ENCODE measurements at regions not wholly inside any gene's neighbourhood (a gene's known extent, or its start where the extent isn't known, plus 50 kb on each side); places are given as distances from the start of the nearest gene placed in this dataset.

DNA sequence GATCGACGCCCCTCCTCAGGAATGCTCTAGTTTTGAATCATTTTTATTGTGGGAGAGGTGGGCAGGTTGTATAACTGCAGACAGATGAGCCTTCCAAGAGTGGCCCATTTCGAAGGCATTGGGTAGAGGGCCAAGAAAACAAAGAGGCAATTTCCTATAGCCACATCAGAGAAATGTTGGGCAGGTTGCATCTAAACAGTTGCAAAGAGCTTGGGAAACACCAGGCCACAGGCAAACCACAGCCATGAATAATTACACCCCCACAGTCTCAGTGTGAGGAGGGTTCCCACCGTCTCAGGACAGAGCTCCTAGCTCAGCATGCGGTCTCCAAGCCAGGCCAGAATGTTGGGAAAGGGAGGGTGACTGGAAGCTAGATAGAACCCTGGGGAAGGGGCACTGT is 257.3 kb downstream of the ABHD5 start:
- no peak for DNase-seq

- DNase-seq: no peak
Measured at GRCh38 chr3:43949594-43949993, 258.9 kb downstream of the ABHD5 start.

DNA sequence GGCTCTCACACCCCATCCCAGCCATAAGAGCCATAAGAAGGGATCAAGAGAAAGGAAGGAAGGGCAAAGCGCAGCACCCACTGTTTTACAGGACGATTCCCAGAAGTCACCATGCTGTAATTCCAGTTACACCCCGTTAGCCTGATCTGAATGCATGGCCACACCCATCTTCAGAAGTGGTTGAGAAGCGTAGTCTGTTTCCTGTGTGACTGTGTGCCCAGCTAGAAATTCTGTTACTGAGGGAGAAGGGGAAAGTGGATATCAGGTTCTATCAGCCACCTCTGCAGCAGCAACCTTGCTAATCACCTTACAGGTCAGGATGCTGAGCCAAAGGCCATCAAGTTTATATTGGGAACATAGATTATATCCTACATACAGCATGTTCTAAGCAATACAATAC is 260.0 kb downstream of the ABHD5 start:
- DNase-seq: no peak

DNA sequence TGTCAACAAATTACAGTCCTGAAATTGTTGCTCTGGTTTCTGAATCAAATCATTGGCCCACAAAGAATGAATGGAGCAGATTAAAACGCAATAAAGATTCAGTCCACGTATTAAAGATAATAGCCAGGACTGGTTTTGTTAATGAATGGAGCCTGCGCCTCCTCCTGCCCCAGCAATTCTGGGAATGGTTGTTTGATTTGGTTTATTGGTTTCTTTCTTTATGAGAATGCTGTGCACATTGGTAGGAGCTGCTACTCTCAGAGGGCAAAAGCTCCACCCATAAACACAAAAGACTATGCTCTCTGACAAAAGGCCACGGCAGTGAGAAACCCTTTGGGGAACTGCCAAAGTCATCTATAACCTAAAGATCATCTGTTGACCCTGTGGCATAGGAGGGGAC is 261.1 kb downstream of the ABHD5 start:
- DNase-seq: no peak

DNA sequence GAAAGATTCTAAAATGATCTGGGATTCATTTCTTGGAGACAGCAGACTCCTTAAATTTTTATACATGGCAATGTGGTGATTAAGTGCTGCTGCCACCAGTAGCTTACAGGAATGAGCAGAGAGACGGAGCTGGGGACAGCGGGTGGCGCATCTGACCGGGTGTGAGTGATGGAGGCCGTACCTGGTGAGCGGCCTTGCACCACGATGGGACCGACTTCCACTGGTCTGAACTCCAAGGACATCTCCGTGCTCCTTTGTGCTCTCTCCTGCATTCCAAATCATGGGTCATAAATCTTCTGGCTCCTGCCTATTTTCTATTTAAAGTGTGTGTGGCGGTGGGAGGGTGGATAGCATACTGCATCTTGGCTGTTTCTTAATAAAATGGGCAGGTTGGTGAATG is 262.6 kb downstream of the ABHD5 start:
- no peak for DNase-seq

DNA sequence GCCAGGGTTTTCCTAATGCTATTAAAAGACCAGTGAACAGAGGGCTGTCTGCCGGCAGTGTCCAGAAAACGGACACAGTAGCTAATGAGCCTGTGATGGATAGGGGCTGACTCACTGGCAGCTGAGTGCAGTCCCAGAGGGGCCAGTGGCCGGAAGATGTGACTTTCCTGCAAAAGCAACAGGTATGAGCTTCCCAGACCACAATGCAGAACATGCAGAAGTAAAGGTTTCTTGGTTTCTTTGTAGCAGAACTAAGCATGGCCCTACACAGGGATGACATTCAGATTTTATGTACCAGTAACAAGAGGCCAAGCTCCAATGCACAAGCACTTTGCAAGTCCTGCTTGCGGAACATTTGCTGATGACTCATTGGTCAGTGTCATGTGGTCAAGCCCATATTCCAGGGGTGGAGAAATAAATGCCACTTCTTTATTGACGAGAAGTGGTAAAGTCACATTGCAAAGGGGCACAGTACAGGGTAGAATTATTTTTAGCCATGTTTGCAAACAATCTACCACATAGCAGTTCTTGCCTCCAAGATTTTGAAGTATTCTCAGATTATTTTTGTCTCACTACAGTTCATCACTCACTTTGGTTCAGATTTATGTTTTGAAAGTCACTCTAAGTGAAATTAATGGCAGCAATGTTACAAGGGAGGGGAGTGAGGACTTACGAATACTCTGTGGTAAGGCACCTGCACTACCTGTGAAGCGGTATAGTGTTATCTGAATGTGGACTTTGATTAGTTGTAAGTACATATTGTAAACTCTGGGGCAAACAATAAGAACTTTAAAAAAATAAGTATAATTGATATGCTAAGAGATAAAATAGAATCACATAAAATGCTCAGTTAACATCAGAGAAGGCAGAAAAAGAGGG is 263.3 kb downstream of the ABHD5 start:
- DNase-seq: no peak

- no peak for DNase-seq
Measured at GRCh38 chr3:43956945-43957344, 266.2 kb downstream of the ABHD5 start.

- DNase-seq: no peak
Measured at GRCh38 chr3:43957553-43957952, 266.8 kb downstream of the ABHD5 start.

DNA sequence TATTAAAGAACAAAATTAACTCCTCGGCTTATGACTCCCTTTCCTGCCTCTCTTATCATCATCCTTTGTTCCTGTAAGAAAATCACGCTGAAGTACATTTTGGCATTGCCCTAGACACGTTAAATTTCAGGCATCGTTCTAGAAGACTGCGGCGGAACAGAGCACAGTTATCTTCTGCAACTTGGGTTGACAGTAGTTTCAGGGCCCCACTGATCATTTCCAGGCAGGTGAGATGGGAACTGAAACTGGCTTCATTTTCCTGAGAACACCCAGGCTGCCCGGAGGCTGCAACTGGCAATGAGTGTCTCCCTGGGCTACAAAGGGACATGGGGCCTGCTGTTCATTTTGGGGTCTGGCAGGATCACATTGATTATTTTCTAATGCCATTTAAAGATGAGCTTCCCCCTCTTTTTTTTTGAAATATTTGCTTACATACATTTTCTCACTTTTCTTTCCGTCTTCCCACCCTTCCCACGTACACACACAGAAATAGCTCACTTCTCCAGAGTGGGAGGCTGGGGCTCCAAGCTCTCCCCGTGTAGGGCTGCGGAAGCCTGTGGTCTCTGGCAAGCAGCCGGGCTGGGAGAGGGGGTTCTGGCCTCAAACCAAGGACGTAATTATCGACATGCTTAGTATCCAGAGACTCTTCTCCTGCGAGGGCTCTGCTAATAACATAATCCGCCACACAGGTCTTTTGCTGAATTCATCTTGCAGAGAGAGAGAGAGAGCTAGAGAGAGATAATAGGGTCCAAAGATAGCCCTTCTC is 267.4 kb downstream of the ABHD5 start:
- DNase-seq: peak in 7 of 56 donors; percentile 6 to 29 (median 16)

- DNase-seq: no peak
Measured at GRCh38 chr3:43958973-43959372, 268.2 kb downstream of the ABHD5 start.

DNA sequence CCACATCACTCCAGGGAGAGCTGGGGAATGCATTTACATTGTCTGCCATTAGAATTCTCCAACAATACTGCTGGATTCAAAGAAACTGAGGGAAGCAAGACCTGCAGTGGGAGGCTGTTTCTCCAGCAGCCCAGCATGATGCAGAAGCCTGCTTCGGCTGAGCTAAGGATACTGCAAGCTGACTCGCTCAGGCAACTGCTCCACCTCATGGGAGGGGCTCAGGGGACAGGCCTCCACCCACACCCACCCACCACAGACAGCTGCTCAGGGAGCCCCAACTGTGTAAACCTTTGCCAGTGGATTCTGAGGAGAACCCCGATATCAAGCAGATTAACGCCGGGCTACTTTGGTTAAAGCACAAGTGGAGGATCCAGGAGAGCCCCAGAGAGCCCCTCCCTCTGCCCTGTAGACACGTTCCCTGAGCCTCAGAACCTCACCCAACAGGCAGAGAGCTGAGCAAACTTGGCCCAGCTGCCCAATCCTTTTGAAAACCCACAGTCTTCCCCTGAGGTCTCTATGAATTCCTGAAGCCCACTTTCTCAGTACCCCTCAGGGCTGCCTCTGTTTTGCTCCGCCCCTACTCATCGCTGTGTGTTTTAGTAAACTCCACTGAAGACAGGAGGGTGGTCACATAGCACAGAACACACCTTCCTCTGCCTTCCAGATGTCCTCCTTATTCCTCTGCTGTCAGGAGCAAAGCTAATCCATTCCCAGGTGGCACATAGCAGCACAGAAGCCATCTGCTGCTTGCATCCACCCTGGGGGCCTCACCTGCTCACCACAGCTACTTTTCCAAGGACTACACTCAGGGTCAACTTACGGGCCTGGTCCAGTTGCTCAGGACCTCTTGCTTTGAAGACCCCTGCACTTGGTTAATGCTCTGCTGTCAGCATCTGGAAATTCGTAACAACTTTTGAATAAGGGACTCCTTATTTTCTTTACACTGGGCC is 269.0 kb downstream of the ABHD5 start:
- DNase-seq: peak in 9 of 56 donors; percentile 2 to 24 (median 12)

GRCh38 chr3:43960448-43960840 is 269.7 kb downstream of the ABHD5 start:
- DNase-seq: no peak

GRCh38 chr3:43962043-43962442 is 271.3 kb downstream of the ABHD5 start:
- no peak for DNase-seq

- no peak for DNase-seq
Measured at GRCh38 chr3:43963208-43963607, 272.5 kb downstream of the ABHD5 start.

DNA sequence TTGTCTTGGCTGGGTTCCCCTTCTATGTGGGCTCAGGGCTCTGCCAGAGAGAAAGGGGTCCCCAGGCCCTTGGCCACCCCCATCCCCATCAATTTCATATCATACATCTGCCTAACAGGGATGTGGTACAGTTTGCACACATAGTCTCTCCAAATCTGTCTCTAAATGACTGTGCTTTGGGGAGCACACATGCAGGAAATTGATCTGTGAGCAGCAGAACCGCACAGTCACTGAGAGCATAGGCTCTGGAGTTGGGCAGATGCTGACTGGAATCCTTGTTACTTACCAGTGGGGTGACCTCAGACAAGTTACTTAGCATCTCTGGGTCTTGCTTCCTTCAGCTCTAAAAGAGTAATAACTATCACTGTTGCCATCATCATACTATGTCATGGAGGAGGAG is 273.9 kb downstream of the ABHD5 start:
- DNase-seq: no peak

GRCh38 chr3:43965656-43966055 is 274.9 kb downstream of the ABHD5 start:
- no peak for DNase-seq

GRCh38 chr3:43966126-43966525 is 275.4 kb downstream of the ABHD5 start:
- DNase-seq: no peak

- no peak for DNase-seq
Measured at GRCh38 chr3:43966530-43966929, 275.2 kb upstream of the TOPAZ1 start.

DNA sequence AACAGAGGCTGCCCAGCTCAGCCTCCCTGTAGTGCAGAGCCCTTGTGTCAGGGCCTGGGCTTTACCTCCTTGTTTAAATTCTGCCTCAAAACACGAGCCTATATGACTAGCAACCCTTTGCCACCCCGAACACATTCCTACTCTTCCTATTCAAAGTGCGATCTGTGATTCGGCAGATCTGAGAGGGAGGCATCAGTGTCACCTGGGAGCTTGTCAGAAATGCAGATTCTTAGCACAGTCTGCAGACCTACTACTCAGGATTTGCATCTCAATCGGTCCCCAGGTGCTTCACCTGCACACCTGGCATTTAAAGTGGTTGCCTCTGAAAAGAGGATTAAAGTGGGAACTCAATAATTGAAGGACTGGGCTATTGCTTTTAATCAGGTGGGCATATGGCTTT is 273.2 kb upstream of the TOPAZ1 start:
- DNase-seq: no peak

DNA sequence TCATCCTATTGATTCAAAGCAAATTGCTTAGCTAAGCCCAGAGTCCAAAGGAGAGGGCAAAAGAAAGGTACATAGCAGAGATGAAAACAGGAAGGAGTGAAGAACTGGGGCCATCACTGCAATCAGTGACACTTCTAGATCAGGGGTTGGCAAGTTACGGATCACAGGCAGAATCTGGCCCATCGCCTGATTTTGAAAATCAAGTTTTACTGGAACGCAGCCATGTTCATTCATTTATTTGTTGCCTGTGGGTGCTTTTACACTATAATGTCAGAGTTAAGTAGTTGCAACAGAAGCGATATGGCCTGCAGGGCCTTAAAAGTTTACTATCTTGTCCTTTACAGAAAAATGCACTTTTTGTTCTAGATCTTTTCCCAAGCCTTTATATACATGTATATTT is 271.7 kb upstream of the TOPAZ1 start:
- DNase-seq: no peak

GRCh38 chr3:43970351-43970750 is 271.3 kb upstream of the TOPAZ1 start:
- no peak for DNase-seq

- DNase-seq: no peak
Measured at GRCh38 chr3:43970920-43971319, 270.8 kb upstream of the TOPAZ1 start.
